ENCODE measurements at regions not wholly inside any gene's neighbourhood (a gene's known extent, or its start where the extent isn't known, plus 50 kb on each side); places are given as distances from the start of the nearest gene placed in this dataset.

- no peaks in the 10 kb centered on the region for H3K9me3 ChIP-seq
- no peak overlapping the region for H3K27ac ChIP-seq (ENCODE audit: low read depth in 2 of 2, low read length in 1 of 2)
- no peaks in the 10 kb centered on the region for H3K4me1 ChIP-seq (ENCODE audit: control insufficient read depth in 1 of 2, insufficient read depth in 2 of 2, low read depth in 1 of 2, low read length in 1 of 2)
- POLR2A ChIA-PET = no interaction called here
- H3K9me2 ChIP-seq = no peaks in the 10 kb centered on the region
- H3F3A ChIP-seq (replicated peaks; ENCODE audit: insufficient read depth) = no peaks in the 10 kb centered on the region
- CTCF ChIA-PET = interaction anchor here (0.7 kb wide), 1 partner anchor 465 kb away, joined by 3 read pairs; no protein-coding TSS in a partner anchor
- H3K4me3 ChIP-seq (ENCODE audit: low read depth in 2 of 2, low read length in 1 of 2) = no peak overlapping the region
- no peak overlapping the region for H3K9ac ChIP-seq
- no peaks in the 10 kb centered on the region for H4K20me1 ChIP-seq (ENCODE audit: insufficient read depth)
- no peaks in the 10 kb centered on the region for H3K79me2 ChIP-seq (ENCODE audit: insufficient read depth)
- H3K27me3 ChIP-seq (ENCODE audit: insufficient read depth) = no peaks in the 10 kb centered on the region
- H3K4me2 ChIP-seq = no peak overlapping the region
- no peaks in the 10 kb centered on the region for H3K36me3 ChIP-seq (replicated peaks in 1 of 2; ENCODE audit: control insufficient read depth in 1 of 2, insufficient read depth in 2 of 2, low read length in 1 of 2)
- no peak overlapping the region for H2AFZ ChIP-seq (ENCODE audit: low read depth)
- no peak for TF ChIP-seq ELF1 (IDR thresholded peaks at IDR 0.05)
- no peak for TF ChIP-seq FOSL2 (IDR thresholded peaks at IDR 0.05; ENCODE audit: borderline replicate concordance, low read depth)
- no peak for TF ChIP-seq USF2 (IDR thresholded peaks at IDR 0.05; ENCODE audit: borderline replicate concordance, low read depth, low read length)
- TF ChIP-seq TEAD4 (IDR thresholded peaks at IDR 0.05; ENCODE audit: borderline replicate concordance, insufficient read depth) = no peak
- no peak for TF ChIP-seq MEF2A (IDR thresholded peaks at IDR 0.05; ENCODE audit: borderline replicate concordance, low read depth)
- no peak for TF ChIP-seq NFIC (IDR thresholded peaks at IDR 0.05; ENCODE audit: borderline replicate concordance)
- TF ChIP-seq SMC3 (IDR thresholded peaks at IDR 0.05; ENCODE audit: low read depth, low read length) = no peak
- no peak for TF ChIP-seq FOXM1 (IDR thresholded peaks at IDR 0.05; ENCODE audit: low read depth)
- no peak for TF ChIP-seq GATA2 (CRISPR knock-in tag; IDR thresholded peaks at IDR 0.05)
- TF ChIP-seq RXRA (IDR thresholded peaks at IDR 0.05; ENCODE audit: borderline replicate concordance, low read depth) = no peak
- TF ChIP-seq FOXJ3 (CRISPR knock-in tag; IDR thresholded peaks at IDR 0.05) = no peak
- TF ChIP-seq NRF1 (IDR thresholded peaks at IDR 0.05; ENCODE audit: low read depth, low read length) = no peak
- no peak for TF ChIP-seq YY1 (IDR thresholded peaks at IDR 0.05; ENCODE audit: low read depth)
- TF ChIP-seq USF1 (IDR thresholded peaks at IDR 0.05; ENCODE audit: borderline replicate concordance, low read depth) = no peak
- 8% methylated on average over 1 of the region's 1 CpG for WGBS (ENCODE audit: low lambda C conversion rate)
- DNase-seq = no peak
Observed at GRCh38 chr5:122661496-122662180, 113.2 kb upstream of the SNX2 start.

- H3K27ac ChIP-seq (ENCODE audit: low read depth in 2 of 2, low read length in 1 of 2) = no peak overlapping the region
- no peak overlapping the region for H2AFZ ChIP-seq (ENCODE audit: low read depth)
- H3K79me2 ChIP-seq (ENCODE audit: insufficient read depth) = no peaks in the 10 kb centered on the region
- H3K4me1 ChIP-seq (ENCODE audit: control insufficient read depth in 1 of 2, insufficient read depth in 2 of 2, low read depth in 1 of 2, low read length in 1 of 2) = no peaks in the 10 kb centered on the region
- no peaks in the 10 kb centered on the region for H4K20me1 ChIP-seq (ENCODE audit: insufficient read depth)
- H3K9me3 ChIP-seq = no peaks in the 10 kb centered on the region
- DNase-seq = no peak
- H3K36me3 ChIP-seq (replicated peaks in 1 of 2; ENCODE audit: control insufficient read depth in 1 of 2, insufficient read depth in 2 of 2, low read length in 1 of 2) = no peaks in the 10 kb centered on the region
- H3K4me2 ChIP-seq = no peak overlapping the region
- no peak overlapping the region for H3K4me3 ChIP-seq (ENCODE audit: low read depth in 2 of 2, low read length in 1 of 2)
- TF ChIP-seq ZBTB33 (IDR thresholded peaks at IDR 0.05; ENCODE audit: borderline replicate concordance, low read depth) (no peak), TCF12 (IDR thresholded peaks at IDR 0.05) (no peak), YY1 (IDR thresholded peaks at IDR 0.05; ENCODE audit: low read depth) (no peak), EZH2phosphoT487 (IDR thresholded peaks at IDR 0.05; ENCODE audit: borderline replicate concordance, low read depth) (no peak)
- H3F3A ChIP-seq (replicated peaks; ENCODE audit: insufficient read depth) = no peaks in the 10 kb centered on the region
- H3K27me3 ChIP-seq (ENCODE audit: insufficient read depth) = no peaks in the 10 kb centered on the region
- ChIA-PET POLR2A (no interaction called here), CTCF (no interaction called here)
- H3K9ac ChIP-seq = no peak overlapping the region
- no peaks in the 10 kb centered on the region for H3K9me2 ChIP-seq
Observed at GRCh38 chr5:122665051-122665450, 109.8 kb upstream of the SNX2 start.
